ENCODE measurements at regions not wholly inside any gene's neighbourhood (a gene's known extent, or its start where the extent isn't known, plus 50 kb on each side); places are given as distances from the start of the nearest gene placed in this dataset.
A peak's percentile ranks its signal among the peaks of the same experiment; 100 is the strongest.

GRCh38 chr6:106035655-106036054 is 50.5 kb upstream of the PRDM1 start:
- no peak for DNase-seq (ENCODE audit: low spot score)

GRCh38 chr6:106033806-106034205 is 52.3 kb upstream of the PRDM1 start:
- DNase-seq (ENCODE audit: low spot score) = no peak

GRCh38 chr6:106027758-106028157 is 58.4 kb upstream of the PRDM1 start:
- no peak for DNase-seq (ENCODE audit: low spot score)

- DNase-seq (ENCODE audit: low spot score) = no peak
Observed at GRCh38 chr6:106026748-106027715, 59.1 kb upstream of the PRDM1 start.

GRCh38 chr6:106025655-106026054 is 60.5 kb upstream of the PRDM1 start:
- no peak for DNase-seq (ENCODE audit: low spot score)

GRCh38 chr6:106022801-106023200 is 63.3 kb upstream of the PRDM1 start:
- no peak for DNase-seq (ENCODE audit: low spot score)

- no peak for DNase-seq (ENCODE audit: low spot score)
Observed at GRCh38 chr6:106017454-106017853, 68.7 kb upstream of the PRDM1 start.

GRCh38 chr6:106014955-106015354 is 71.2 kb upstream of the PRDM1 start:
- no peak for DNase-seq (ENCODE audit: low spot score)

- no peak for DNase-seq (ENCODE audit: low spot score)
Observed at GRCh38 chr6:106011476-106011875, 74.7 kb upstream of the PRDM1 start.

GRCh38 chr6:106005954-106006353 is 80.2 kb upstream of the PRDM1 start:
- no peak for DNase-seq (ENCODE audit: low spot score)

- DNase-seq (ENCODE audit: low spot score) = no peak
Observed at GRCh38 chr6:106005013-106005412, 81.1 kb upstream of the PRDM1 start.

- DNase-seq (ENCODE audit: low spot score) = no peak
Observed at GRCh38 chr6:106003268-106003987, 82.7 kb upstream of the PRDM1 start.

GRCh38 chr6:106002005-106002404 is 84.1 kb upstream of the PRDM1 start:
- DNase-seq (ENCODE audit: low spot score) = no peak

GRCh38 chr6:106000935-106001334 is 85.2 kb upstream of the PRDM1 start:
- no peak for DNase-seq (ENCODE audit: low spot score)

GRCh38 chr6:105997482-105997881 is 88.7 kb upstream of the PRDM1 start:
- DNase-seq (ENCODE audit: low spot score) = no peak

GRCh38 chr6:105995391-105995865 is 90.7 kb upstream of the PRDM1 start:
- no peak for DNase-seq (ENCODE audit: low spot score)

- peak; percentile 55 for DNase-seq (ENCODE audit: low spot score)
Observed at GRCh38 chr6:105994591-105995390, 91.3 kb upstream of the PRDM1 start.

GRCh38 chr6:105994118-105994590 is 92.0 kb upstream of the PRDM1 start:
- peak; percentile 43 for DNase-seq (ENCODE audit: low spot score)

GRCh38 chr6:105993341-105994117 is 92.6 kb upstream of the PRDM1 start:
- DNase-seq (ENCODE audit: low spot score) = peak; percentile 73

- DNase-seq (ENCODE audit: low spot score) = peak; percentile 98
Observed at GRCh38 chr6:105992315-105992961, 93.7 kb upstream of the PRDM1 start.
